Left lung (tissue), 4 donors: ENCODE measurements at regions not wholly inside any gene's neighbourhood (a gene's known extent, or its start where the extent isn't known, plus 50 kb on each side); places are given as distances from the start of the nearest gene placed in this dataset.
A peak's percentile ranks its signal among the peaks of the same experiment; 100 is the strongest.

ENCODE experiments used
- ATAC-seq: fragments of 200-7000 bp; cut with Tn5 transposase; one replicate; pipeline ENCODE4 v1.9.1; 2020; ENCODE audit warnings: moderate library complexity
- DNase-seq, 4 donors: peaks; one replicate each; pipeline ENCODE4 v3.0.0-alpha.2; 2013 to 2020
- H3K27ac ChIP-seq, 2 donors: fragments of 200-600 bp; sonication (generic) in 1 of 2; one replicate each; pipeline versions ENCODE4 v1.5.0 to v1.8.0; 2020 to 2021
- H3K27me3 ChIP-seq, 2 donors: fragments of 200-600 bp; sonication (generic) in 1 of 2; one replicate each; pipeline versions ENCODE4 v1.5.0 to v1.8.0; 2020 to 2021
- H3K36me3 ChIP-seq, 2 donors: fragments of 200-600 bp; sonication (generic) in 1 of 2; one replicate each; pipeline versions ENCODE4 v1.5.0 to v1.8.0; 2020 to 2021
- H3K4me1 ChIP-seq, 2 donors: fragments of 200-600 bp; one replicate each; pipeline ENCODE4 v1.8.0; 2021
- H3K4me3 ChIP-seq, 2 donors: fragments of 200-600 bp; sonication (generic) in 1 of 2; one replicate each; pipeline versions ENCODE4 v1.5.0 to v1.8.0; 2020 to 2021; ENCODE audit warnings: mild to moderate bottlenecking in 1 of 2
- H3K9me3 ChIP-seq, 2 donors: fragments of 200-600 bp; sonication (generic) in 1 of 2; one replicate each; pipeline versions ENCODE4 v1.5.0 to v1.8.0; 2020 to 2021
- intact Hi-C, 2 donors: fragments of 100-400 bp; cut with DNase I; formaldehyde crosslinking; loops; one replicate each; pipeline versions ENCODE4 v1.11.2 to v1.14.2; 2022
- TF ChIP-seq, protein P1 (sequence below), 2 donors: fragments of 200-600 bp; sonication (generic) in 1 of 2; IDR thresholded peaks; one replicate each; pipeline versions ENCODE4 v1.5.0 to v1.8.0; 2021; ENCODE audit warnings: antibody characterized with exemption in 2 of 2
- donor health status: DM: no; HTN: yes; CAD: no.
- donor health status: DM: no; HTN: no; CAD: no.

DNA sequence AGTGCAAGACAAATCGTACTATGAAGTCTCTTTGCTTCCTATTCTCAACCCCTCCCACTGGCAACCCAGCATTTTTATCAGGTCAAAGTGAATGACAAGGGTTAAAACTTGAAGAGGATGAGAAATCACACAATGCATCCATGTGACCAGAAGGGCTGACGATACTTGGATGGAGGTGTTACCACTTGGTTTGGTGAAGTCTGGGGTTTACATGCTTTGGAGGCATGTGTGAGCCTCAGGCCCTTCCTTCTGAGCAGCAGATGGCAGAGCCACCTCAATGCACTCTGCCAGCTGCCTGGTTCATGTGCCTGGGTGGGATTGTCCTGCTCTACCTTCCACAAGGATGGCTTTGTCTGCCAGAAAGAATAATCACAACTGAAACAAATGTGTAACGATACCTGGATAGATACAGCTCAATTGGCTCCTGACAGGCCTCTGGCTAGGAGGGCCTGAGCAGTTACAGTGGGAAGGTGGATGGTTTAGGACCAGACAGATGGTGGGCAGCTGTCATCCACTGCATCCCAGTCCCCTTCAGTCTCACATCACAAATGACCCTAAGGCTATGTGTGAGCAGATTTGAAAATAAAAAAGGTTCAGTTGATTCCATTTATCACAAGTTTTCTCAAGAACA is 51.5 kb upstream of the CNIH3 start:
- DNase-seq (no peak), ATAC-seq (no peak)
- Histone ChIP-seq H3K27ac (peak overlapping the region in 1 of 2 donors; percentile 59), H3K4me3 (no peak overlapping the region), H3K9me3 (peaks cover 0 to 2% of the 10 kb centered on the region in 2 donors), H3K27me3 (no peaks in the 10 kb centered on the region), H3K4me1 (no peaks in the 10 kb centered on the region), H3K36me3 (no peaks in the 10 kb centered on the region)
- intact Hi-C loops, result no loop called here
- TF ChIP-seq, protein P1, sequence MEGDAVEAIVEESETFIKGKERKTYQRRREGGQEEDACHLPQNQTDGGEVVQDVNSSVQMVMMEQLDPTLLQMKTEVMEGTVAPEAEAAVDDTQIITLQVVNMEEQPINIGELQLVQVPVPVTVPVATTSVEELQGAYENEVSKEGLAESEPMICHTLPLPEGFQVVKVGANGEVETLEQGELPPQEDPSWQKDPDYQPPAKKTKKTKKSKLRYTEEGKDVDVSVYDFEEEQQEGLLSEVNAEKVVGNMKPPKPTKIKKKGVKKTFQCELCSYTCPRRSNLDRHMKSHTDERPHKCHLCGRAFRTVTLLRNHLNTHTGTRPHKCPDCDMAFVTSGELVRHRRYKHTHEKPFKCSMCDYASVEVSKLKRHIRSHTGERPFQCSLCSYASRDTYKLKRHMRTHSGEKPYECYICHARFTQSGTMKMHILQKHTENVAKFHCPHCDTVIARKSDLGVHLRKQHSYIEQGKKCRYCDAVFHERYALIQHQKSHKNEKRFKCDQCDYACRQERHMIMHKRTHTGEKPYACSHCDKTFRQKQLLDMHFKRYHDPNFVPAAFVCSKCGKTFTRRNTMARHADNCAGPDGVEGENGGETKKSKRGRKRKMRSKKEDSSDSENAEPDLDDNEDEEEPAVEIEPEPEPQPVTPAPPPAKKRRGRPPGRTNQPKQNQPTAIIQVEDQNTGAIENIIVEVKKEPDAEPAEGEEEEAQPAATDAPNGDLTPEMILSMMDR (IDR thresholded peaks at IDR 0.05), result no peak

DNA sequence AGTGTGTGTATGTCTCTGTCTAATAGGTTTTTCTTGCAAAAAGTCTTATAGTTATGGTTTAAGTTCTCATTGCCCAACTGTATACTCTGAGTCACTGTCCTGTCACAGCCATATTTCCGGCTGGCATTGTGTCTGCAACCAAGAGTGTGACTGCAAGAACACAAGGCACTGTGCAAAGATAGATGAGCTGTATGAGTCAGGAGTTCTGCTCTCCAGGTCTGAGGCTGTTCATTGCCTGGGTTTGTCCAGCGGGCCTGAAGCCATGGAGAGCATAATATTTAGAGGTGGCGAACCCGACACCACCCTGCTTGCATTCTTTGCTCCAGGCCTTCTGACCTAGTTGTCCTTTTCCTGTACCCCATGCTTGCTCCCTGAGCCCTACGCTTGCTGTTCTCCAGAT is 50.9 kb upstream of the CNIH3 start:
- TF ChIP-seq, protein P1 (IDR thresholded peaks at IDR 0.05), result no peak
- intact Hi-C loops, result no loop called here
- Histone ChIP-seq H3K36me3 (no peaks in the 10 kb centered on the region), H3K27ac (peak overlapping the region in 1 of 2 donors; percentile 63), H3K4me3 (no peak overlapping the region), H3K9me3 (peaks cover 0 to 2% of the 10 kb centered on the region in 2 donors), H3K4me1 (no peaks in the 10 kb centered on the region), H3K27me3 (no peaks in the 10 kb centered on the region)
- peak; percentile 79 for ATAC-seq
- peak in 1 of 4 donors; percentile 40 for DNase-seq

DNA sequence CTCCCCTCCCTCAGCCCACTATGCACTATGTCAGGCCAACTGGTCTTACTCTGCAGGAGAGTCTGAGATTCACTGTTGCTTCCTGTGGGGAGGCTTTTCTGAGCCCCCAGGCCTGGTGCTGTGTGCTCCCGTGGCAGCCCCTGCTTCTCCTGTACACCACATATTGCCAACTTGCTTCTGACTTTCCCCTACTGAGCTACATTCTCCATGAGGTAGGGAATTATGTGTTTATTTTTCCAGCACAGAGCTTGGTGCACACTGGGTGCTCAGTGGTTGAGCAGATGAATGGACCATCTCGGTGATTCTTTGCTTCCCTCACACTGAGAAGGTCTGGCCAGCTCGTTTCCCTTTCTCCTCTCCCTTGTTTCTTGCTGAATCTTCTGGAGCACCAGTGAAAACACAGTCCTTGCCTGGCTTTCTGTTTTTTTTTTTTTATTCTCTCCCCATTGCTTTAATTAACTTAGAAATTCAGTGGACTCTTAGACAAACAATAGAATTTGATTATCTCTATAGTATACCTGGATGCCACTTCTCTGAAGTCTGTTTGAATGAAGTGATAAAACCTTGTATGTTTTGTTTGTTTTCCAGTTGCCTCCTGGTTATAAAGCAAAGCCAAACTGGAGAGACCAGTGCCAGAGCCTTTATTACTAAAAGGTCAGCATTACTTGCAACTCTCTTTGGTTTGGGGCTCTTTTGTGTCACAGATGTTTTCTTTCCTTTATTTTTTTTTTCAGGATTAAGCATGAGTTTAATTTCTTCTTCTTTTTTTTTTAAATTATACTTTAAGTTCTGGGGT is 50.3 kb upstream of the CNIH3 start:
- Histone ChIP-seq H3K9me3 (no peaks in the 10 kb centered on the region), H3K4me1 (no peaks in the 10 kb centered on the region), H3K4me3 (no peak overlapping the region), H3K36me3 (no peaks in the 10 kb centered on the region), H3K27ac (peak overlapping the region in 1 of 2 donors; percentile 63), H3K27me3 (no peaks in the 10 kb centered on the region)
- DNase-seq (no peak), ATAC-seq (peak; percentile 10)
- TF ChIP-seq, protein P1 (IDR thresholded peaks at IDR 0.05), result no peak
- intact Hi-C loops, result no loop called here
